Right renal cortex interstitium (tissue), 3 donors: ENCODE measurements at regions not wholly inside any gene's neighbourhood (a gene's known extent, or its start where the extent isn't known, plus 50 kb on each side); places are given as distances from the start of the nearest gene placed in this dataset.

ENCODE experiments used
- DNase-seq, 3 donors: peaks; one replicate each; pipeline ENCODE4 v3.0.0-alpha.2; 2013; ENCODE audit warnings: low read depth in 3 of 3, low spot score in 2 of 3

- DNase-seq, result no peak
These were observed 549.1 kb downstream of the CDK5RAP2 start for GRCh38 chr9:120030847-120031246.

DNA sequence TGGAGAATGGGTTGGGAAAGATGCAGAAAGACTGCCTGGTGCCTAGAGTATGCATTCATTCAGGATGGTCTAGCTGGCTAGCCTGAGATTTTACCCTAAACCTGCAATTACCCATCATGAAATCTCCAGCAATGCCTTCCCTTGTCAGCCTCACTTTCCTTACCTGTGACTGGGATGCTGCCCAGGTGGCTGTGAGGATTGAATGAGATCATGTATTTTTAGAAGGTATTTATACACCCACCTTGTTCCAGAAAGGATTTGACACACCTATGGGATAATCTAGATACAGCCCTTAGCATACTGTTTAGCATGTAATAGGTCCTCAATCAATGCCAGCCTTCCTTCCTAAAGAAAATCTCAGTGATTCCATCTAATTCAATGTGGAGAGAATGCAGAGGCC is 561.4 kb downstream of the CDK5RAP2 start:
- DNase-seq, result no peak

DNA sequence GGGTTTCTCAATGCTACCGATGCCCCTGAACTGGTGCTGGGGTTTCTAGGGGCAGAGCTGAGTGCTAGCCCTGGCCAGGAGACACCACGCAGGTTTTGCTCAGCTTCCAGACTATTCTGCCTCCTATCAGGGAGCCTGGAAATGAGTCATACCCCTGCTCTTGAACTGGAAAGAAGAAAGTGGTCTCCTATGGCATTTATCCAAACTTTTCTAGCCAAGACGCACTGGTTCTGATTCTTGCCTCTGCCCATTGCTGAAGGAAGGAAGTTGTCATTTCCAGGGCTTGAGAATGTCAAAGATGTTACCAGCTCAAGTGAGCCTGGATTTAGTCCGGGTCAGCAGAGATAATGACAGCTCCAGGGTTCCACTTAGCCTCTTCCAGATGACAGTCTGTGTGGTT is 561.9 kb downstream of the CDK5RAP2 start:
- no peak for DNase-seq

DNA sequence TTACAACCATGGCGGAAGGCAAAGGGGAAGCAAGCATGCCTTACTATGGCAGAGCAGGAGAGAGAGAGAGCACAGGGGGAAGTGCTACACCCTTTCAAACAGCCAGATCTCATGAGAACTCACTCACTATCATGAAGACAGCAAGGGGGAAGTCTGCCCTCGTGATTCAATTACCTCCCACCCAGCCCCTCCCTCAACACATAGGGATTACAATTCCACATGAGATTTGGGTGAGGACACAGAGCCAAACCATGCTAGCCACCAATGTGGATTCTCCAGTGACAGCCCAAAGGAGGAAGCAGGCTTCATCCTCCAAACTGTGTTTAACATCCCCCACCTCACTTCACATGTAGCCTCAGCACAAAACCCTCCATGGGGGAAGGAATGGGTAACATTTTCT is 563.7 kb downstream of the CDK5RAP2 start:
- DNase-seq, result no peak

- DNase-seq, result no peak
These were observed 565.2 kb downstream of the CDK5RAP2 start for GRCh38 chr9:120014796-120015195.

- no peak for DNase-seq
These were observed 570.1 kb downstream of the CDK5RAP2 start for GRCh38 chr9:120009856-120010255.

DNA sequence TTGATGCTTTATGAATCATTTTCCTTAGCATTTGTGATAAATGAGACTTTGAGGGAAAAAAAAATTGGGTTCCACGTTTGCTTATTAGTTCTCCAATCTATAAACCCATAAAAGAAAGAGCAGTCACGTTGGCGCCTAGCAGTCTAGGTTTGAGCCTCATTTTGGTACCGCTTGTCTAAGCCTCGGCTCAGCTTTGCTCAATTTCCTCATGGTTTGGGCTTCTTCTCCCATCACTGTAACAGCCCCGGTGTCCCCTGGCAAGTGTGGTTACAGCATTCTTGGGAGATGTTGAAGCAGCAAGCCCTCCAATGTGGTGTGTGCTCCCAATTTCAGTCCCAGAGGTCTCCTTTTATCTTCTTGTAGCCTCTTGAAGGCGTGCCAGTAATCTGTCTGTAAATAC is 578.4 kb downstream of the CDK5RAP2 start:
- no peak for DNase-seq

- no peak for DNase-seq
These were observed 581.4 kb downstream of the CDK5RAP2 start for GRCh38 chr9:119998614-119999013.

- no peak for DNase-seq
These were observed 588.2 kb downstream of the CDK5RAP2 start for GRCh38 chr9:119991797-119992196.

DNA sequence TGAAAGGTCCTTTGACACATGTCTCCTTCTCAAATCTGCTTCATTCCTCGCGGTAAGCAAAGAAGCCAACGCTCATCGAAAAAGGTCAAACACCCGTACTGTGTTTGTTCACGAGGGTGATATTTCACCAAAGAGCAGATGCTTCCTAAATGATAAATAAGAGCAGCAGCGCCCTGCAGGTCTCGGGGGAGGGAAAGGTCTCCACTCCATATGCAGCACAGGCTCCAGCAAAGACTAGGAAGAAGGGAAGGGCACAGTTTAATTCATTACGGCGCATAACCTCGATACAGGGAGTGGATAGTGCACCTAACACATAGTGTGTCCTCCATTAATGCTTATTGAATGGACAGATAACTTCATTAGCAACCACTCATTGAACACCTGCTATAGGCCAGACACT is 593.3 kb downstream of the CDK5RAP2 start:
- DNase-seq, result no peak

GRCh38 chr9:119986205-119986604 is 593.8 kb downstream of the CDK5RAP2 start:
- no peak for DNase-seq

DNA sequence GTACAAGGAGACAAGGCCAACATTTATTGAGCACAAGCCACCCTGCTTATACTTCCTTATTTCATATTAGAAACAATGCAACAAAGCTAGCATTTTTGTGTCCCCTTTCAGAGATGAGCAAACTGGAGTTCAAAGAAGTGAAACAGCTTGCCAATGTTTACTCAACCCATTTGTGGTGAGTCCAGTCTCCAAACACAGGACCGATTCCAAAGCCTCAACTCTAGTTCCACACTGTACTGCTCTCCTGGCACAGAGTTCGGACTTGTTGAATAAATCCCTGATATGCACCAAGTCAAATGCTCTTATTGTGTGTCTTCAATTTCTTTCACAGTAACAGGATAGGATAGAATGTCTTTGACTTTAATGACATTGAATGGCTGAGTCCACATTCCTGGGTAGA is 604.8 kb upstream of the BRINP1 start:
- no peak for DNase-seq

- DNase-seq, result peak in 2 of 3 donors; percentile 40 to 57
These were observed 599.8 kb upstream of the BRINP1 start for GRCh38 chr9:119968836-119969707.

DNA sequence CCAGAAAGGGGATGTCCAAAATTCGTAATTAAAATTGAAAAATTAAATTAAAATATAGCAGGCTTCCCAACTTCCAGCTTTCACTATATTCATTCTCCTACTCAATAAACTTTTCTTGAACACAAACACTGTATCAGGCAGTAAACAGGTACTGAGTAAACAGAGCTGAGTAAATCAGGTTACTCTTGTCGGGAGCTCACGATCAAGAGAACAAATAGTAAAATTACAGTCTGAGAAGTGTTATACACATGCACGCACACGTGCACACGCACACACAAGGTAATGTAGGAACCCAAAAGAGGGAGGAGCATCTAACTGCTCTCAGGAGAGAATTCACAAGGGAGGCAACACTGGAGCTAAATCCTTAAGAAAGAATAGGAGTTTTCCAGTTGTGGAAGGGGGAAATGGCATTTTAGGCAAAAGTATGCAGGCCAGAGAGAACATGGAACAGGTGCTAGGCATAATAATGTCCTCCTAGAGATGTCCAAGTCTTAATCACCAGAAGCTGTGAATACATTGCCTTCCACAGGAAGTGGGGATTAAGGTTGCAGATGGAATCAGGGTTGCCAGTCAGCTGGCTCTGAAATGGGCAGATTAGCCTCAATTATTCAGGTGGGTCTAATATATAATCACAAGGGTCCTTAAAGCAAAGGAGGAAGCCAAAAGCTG is 598.8 kb upstream of the BRINP1 start:
- DNase-seq, result no peak

GRCh38 chr9:119963798-119964372 is 594.6 kb upstream of the BRINP1 start:
- no peak for DNase-seq

- no peak for DNase-seq
These were observed 594.1 kb upstream of the BRINP1 start for GRCh38 chr9:119963258-119963797.

DNA sequence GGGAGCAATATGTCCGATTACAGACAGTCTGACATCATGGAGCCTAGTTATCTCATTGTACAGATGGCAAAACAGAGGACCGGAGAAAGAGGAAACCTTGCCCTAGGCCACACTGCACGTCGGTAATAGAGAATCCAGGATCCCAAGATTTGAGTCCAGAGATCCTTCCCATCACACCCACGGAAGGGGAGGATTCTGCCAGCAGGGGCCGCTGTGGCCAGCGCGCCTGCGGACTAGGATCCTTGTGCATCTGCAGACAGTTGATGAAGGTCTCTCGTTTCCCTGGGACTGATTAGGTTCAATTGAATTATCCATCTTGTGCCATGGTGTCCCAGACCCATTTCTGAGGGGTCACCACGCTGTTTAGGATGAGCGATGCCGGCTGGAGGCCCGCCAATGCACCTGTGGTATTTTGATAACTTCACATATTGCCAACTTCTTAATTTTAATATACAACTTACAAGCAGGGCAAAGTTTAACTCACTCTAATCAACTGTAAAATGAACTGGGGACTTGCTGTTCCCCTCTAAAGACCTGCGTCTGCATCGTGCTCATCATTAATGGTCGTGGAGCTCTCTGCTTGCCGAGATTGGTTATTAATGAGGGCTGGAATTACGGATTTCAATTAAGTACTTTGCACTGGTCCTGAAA is 592.7 kb upstream of the BRINP1 start:
- DNase-seq, result no peak

DNA sequence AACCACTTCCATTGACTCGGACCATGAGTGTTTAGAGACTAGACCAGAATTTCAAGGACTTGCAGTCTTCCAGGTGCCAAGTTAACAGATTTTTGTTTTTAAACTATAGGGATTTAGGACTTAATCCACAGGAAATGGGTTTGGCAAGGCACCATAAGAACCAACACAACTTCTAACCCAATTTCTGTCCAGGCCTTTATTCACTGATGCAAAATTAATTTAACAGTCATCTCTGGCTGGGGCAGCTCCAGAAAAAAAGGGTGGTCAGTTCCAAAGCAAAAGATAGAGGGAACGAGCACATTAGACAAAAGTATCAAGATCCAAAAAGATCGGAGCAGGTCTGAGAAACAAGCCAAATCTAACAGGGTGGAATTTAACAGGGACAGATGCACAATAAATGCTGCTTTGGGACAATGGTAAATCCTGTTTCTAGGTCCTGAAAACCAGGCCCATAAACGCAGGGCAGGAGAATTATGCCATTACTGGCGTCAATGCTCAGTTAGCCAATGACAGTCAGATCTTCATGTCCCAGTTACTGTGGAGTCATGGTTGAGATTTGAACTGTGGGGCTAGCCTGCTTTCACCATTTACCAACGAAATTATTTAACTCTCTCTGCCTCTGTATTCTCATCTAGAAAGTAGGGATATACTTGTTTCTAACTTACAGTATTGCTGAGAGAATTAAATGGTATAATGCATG is 590.8 kb upstream of the BRINP1 start:
- DNase-seq, result no peak

DNA sequence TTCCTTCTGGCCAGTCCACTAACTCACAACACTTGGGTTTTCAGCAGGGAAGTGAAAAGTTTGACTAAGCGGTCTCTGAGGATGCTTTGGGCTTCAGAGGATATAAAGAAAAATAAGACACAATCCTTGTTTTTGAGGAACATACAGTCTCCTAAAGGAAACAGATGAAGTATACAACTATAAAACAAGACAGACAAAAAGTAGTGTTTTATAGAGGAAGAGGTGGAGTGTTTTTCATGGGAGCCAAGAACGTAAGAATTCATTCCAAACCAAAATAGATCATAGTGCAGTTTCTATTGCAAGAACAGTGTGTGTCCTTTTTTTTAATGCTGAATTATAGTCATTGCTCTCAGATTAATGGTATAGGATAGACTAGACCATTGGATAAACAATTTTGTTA is 586.9 kb upstream of the BRINP1 start:
- DNase-seq, result no peak

DNA sequence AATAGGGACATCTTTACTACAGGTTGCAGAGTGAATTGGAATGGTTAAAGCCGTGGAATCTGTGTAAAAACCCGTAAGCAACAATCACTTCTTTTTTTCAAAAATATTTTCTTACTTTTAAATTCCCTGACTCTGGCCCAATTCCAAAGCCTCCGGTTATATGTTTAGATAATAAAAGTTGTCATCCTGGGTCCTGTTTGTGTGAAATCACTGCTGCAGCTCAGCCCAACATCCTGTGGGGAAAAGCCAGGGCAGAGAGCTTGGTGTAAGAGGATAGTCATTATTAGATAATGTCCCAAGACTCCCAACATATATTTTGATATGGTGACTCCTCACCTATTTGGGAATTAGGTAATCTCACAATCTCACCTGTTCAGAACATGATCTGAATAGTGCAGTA is 586.0 kb upstream of the BRINP1 start:
- DNase-seq, result no peak
